ENCODE measurements at regions not wholly inside any gene's neighbourhood (a gene's known extent, or its start where the extent isn't known, plus 50 kb on each side); places are given as distances from the start of the nearest gene placed in this dataset.

- TF ChIP-seq POLR2A (IDR thresholded peaks at IDR 0.05; ENCODE audit: low read depth, low read length) (no peak), POLR2AphosphoS5 (IDR thresholded peaks at IDR 0.05; ENCODE audit: low read depth, low read length) (no peak), SPI1 (IDR thresholded peaks at IDR 0.05; ENCODE audit: low read depth, low read length) (no peak), TAF1 (IDR thresholded peaks at IDR 0.05; ENCODE audit: low read depth, low read length) (no peak)
Observed at GRCh38 chr12:23028158-23028802, 403.3 kb downstream of the ETNK1 start.
